ENCODE measurements at regions not wholly inside any gene's neighbourhood (a gene's known extent, or its start where the extent isn't known, plus 50 kb on each side); places are given as distances from the start of the nearest gene placed in this dataset.
"Not testable (repeated sequence)": the region's sequence is repeated elsewhere in the genome, so short reads cannot be mapped to it uniquely, and the experiment has no call there.

DNA sequence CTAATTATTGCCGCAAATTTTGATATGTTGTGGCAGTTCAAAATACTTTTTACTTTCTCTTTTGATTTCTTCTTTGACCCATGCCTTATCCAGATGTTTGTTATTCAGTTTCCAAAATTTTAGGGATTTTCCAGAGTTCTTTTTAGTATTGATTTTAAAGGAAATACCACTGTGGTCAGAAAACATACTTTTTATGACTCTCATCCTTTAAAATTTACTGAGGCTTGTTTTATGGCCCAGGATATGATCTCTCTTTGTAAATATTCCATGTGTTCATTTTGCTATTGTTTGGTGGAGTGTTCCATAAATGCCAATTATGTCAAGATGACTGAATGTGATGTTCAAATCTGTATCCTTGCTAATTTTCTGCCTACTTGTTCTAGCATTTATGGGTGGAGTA is 272.3 kb upstream of the DIPK2B start:
- WGBS (ENCODE audit: extremely low coverage, insufficient read length, low lambda C conversion rate) = no CpG with 5 or more reads among the region's 1 CpG
- DNase-seq = no peak
- no peak overlapping the region for H2BK12ac ChIP-seq (ENCODE audit: insufficient read length, low read depth, low read length)
- H4K20me1 ChIP-seq (ENCODE audit: control insufficient read depth, insufficient read depth, insufficient read length) = no peaks in the 10 kb centered on the region
- H2BK120ac ChIP-seq (ENCODE audit: low read depth, low read length, poor library complexity, severe bottlenecking) = no peak overlapping the region
- no peak overlapping the region for H3K4me3 Mint-ChIP-seq
- H4K91ac ChIP-seq (ENCODE audit: insufficient read length, low read depth, low read length) = no peak overlapping the region
- no peak overlapping the region for H3K27ac ChIP-seq (ENCODE audit: insufficient read length, low read depth, low read length)
- no peak overlapping the region for H2AK5ac ChIP-seq (ENCODE audit: insufficient read length, low read length)
- H3K4me1 ChIP-seq (ENCODE audit: insufficient read depth, low read length) = no peaks in the 10 kb centered on the region
- no peak overlapping the region for H3K23ac ChIP-seq (ENCODE audit: insufficient read length, low read depth, low read length)
- H3K27me3 ChIP-seq (ENCODE audit: insufficient read depth, low read length) = no peaks in the 10 kb centered on the region
- no peak overlapping the region for H2BK15ac ChIP-seq (ENCODE audit: low read depth, low read length)
- H3K4ac ChIP-seq (ENCODE audit: low read depth, low read length) = no peak overlapping the region
- no peak overlapping the region for H3K4me2 ChIP-seq (ENCODE audit: insufficient read depth, insufficient read length, low read length)
- H2BK5ac ChIP-seq (ENCODE audit: insufficient read length, low read length) = no peak overlapping the region
- H3K14ac ChIP-seq (ENCODE audit: insufficient read depth, low read length) = no peak overlapping the region
- peaks cover 15% of the 10 kb centered on the region for H3K9me3 ChIP-seq (ENCODE audit: control insufficient read depth, low read depth, low read length)
- H3K23me2 ChIP-seq (ENCODE audit: insufficient read length, low read depth, low read length, poor library complexity, severe bottlenecking) = no peaks in the 10 kb centered on the region
- no peak overlapping the region for H3T11ph ChIP-seq (ENCODE audit: low read length)
- H3K56ac ChIP-seq (ENCODE audit: insufficient read length, low read depth, low read length) = no peak overlapping the region
- no peaks in the 10 kb centered on the region for H3K79me2 ChIP-seq (ENCODE audit: insufficient read depth, low read length)
- peaks cover 13 to 26% (median 25%) of the 10 kb centered on the region in 3 experiments for H3K36me3 Mint-ChIP-seq (ENCODE audit: insufficient read depth in 1 of 3, low read depth in 3 of 3)
- TF ChIP-seq, protein P1, sequence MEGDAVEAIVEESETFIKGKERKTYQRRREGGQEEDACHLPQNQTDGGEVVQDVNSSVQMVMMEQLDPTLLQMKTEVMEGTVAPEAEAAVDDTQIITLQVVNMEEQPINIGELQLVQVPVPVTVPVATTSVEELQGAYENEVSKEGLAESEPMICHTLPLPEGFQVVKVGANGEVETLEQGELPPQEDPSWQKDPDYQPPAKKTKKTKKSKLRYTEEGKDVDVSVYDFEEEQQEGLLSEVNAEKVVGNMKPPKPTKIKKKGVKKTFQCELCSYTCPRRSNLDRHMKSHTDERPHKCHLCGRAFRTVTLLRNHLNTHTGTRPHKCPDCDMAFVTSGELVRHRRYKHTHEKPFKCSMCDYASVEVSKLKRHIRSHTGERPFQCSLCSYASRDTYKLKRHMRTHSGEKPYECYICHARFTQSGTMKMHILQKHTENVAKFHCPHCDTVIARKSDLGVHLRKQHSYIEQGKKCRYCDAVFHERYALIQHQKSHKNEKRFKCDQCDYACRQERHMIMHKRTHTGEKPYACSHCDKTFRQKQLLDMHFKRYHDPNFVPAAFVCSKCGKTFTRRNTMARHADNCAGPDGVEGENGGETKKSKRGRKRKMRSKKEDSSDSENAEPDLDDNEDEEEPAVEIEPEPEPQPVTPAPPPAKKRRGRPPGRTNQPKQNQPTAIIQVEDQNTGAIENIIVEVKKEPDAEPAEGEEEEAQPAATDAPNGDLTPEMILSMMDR (conservative IDR thresholded peaks at IDR 0.05) = no peak
- H3K9ac ChIP-seq (ENCODE audit: extremely low read depth, insufficient read length, low read length) = no peak overlapping the region
- H3K79me1 ChIP-seq (ENCODE audit: insufficient read depth, low read depth, low read length, poor library complexity, severe bottlenecking) = no peaks in the 10 kb centered on the region
- no peak overlapping the region for H2AFZ ChIP-seq (ENCODE audit: low read length)
- no peak overlapping the region for H2BK20ac ChIP-seq (ENCODE audit: low read depth, low read length, poor library complexity, severe bottlenecking)
- H3K4me1 Mint-ChIP-seq = no peaks in the 10 kb centered on the region
- H3K27ac Mint-ChIP-seq = no peak overlapping the region
- H4K8ac ChIP-seq (replicated peaks; ENCODE audit: insufficient read length, low read depth, low read length) = no peak overlapping the region
- peaks cover 76 to 78% of the 10 kb centered on the region in 2 experiments for H3K9me3 Mint-ChIP-seq
- no peak overlapping the region for H3K18ac ChIP-seq (ENCODE audit: insufficient read length, low read depth, low read length)
- H4K5ac ChIP-seq (ENCODE audit: insufficient read length, low read depth, low read length) = no peak overlapping the region
- H3K27me3 Mint-ChIP-seq (ENCODE audit: low read depth) = peaks cover 3% of the 10 kb centered on the region; the same call in 1 of the 2 replicates

GRCh38 chrX:45467537-45467936 is 266.9 kb upstream of the DIPK2B start:
- WGBS (ENCODE audit: extremely low coverage, insufficient read length, low lambda C conversion rate) = no CpG with 5 or more reads among the region's 6 CpGs

More at GRCh38 chrX:45467537-45467936, 266.9 kb upstream of the DIPK2B start:
- not testable (repeated sequence) for H3K4me1 Mint-ChIP-seq; H3K9ac ChIP-seq (ENCODE audit: extremely low read depth, insufficient read length, low read length); H3K27ac ChIP-seq (ENCODE audit: insufficient read length, low read depth, low read length); H2BK20ac ChIP-seq (ENCODE audit: low read depth, low read length, poor library complexity, severe bottlenecking); DNase-seq; H2BK5ac ChIP-seq (ENCODE audit: insufficient read length, low read length); H3K4me1 ChIP-seq (ENCODE audit: insufficient read depth, low read length); H3K23ac ChIP-seq (ENCODE audit: insufficient read length, low read depth, low read length); H3K79me2 ChIP-seq (ENCODE audit: insufficient read depth, low read length); H4K91ac ChIP-seq (ENCODE audit: insufficient read length, low read depth, low read length); H3K18ac ChIP-seq (ENCODE audit: insufficient read length, low read depth, low read length); H3K4me3 Mint-ChIP-seq; H3K27ac Mint-ChIP-seq; H3K23me2 ChIP-seq (ENCODE audit: insufficient read length, low read depth, low read length, poor library complexity, severe bottlenecking); H3K27me3 ChIP-seq (ENCODE audit: insufficient read depth, low read length); H3K56ac ChIP-seq (ENCODE audit: insufficient read length, low read depth, low read length); H3K27me3 Mint-ChIP-seq (ENCODE audit: low read depth); H2BK15ac ChIP-seq (ENCODE audit: low read depth, low read length); H4K8ac ChIP-seq (replicated peaks; ENCODE audit: insufficient read length, low read depth, low read length); H3K4ac ChIP-seq (ENCODE audit: low read depth, low read length); H4K20me1 ChIP-seq (ENCODE audit: control insufficient read depth, insufficient read depth, insufficient read length); H4K5ac ChIP-seq (ENCODE audit: insufficient read length, low read depth, low read length); H2BK120ac ChIP-seq (ENCODE audit: low read depth, low read length, poor library complexity, severe bottlenecking); H3K14ac ChIP-seq (ENCODE audit: insufficient read depth, low read length); H2AFZ ChIP-seq (ENCODE audit: low read length); H3T11ph ChIP-seq (ENCODE audit: low read length); H3K4me2 ChIP-seq (ENCODE audit: insufficient read depth, insufficient read length, low read length); H2AK5ac ChIP-seq (ENCODE audit: insufficient read length, low read length); H3K79me1 ChIP-seq (ENCODE audit: insufficient read depth, low read depth, low read length, poor library complexity, severe bottlenecking); H2BK12ac ChIP-seq (ENCODE audit: insufficient read length, low read depth, low read length)
- Mint-ChIP-seq H3K36me3 (ENCODE audit: insufficient read depth in 1 of 3, low read depth in 3 of 3) (peaks cover 19 to 41% (median 36%) of the 10 kb centered on the region in 3 experiments), H3K9me3 (peaks cover 90% of the 10 kb centered on the region in 2 experiments)
- peaks cover 15% of the 10 kb centered on the region for H3K9me3 ChIP-seq (ENCODE audit: control insufficient read depth, low read depth, low read length)
